GM06990 (cell line): ENCODE measurements at regions not wholly inside any gene's neighbourhood (a gene's known extent, or its start where the extent isn't known, plus 50 kb on each side); places are given as distances from the start of the nearest gene placed in this dataset.

Source experiments
- DNase-seq: peaks from one replicate; pipeline ENCODE4 v3.0.0-alpha.2; 2011; ENCODE audit not compliant: insufficient read length; ENCODE audit errors: extremely low read depth
- H3K27me3 ChIP-seq: replicated peaks from 2 replicates; pipeline ENCODE4 v1.6.0; 2011; ENCODE audit warnings: low read length; ENCODE audit not compliant: control insufficient read depth, insufficient read depth
- H3K36me3 ChIP-seq: 2 replicates; pipeline ENCODE4 v1.5.1; 2011; ENCODE audit warnings: low read length; ENCODE audit not compliant: control insufficient read depth, insufficient read depth
- H3K4me3 ChIP-seq: replicated peaks from 2 replicates; pipeline ENCODE4 v1.5.1; 2011; ENCODE audit warnings: low read depth, mild to moderate bottlenecking, control low read depth, low read length
- TF ChIP-seq, protein P1 (sequence below): IDR thresholded peaks from 2 replicates; pipeline ENCODE4 v1.5.1; 2011; ENCODE audit warnings: low read length, control low read depth, mild to moderate bottlenecking, inconsistent platforms; ENCODE audit not compliant: insufficient read depth, poor library complexity, severe bottlenecking

DNA sequence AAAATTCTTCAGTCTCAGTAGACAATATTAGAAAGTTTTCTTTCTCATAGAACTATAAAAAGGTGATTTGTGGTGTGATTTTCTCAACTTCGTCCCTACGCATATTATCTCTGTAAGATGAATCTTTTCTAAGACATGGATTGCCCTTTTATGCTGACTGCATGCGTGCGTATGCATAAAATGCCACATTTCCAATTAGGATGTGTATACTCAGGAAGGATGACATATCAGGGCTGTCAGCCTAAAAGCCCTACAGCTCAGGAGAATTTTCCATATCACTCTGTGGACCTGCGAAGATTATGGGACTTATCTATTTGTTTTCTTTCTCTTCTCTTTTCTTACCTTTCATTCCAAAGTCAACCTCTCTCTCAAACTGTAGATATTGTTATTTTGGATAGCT is 166.5 kb upstream of the GPC6 start:
- TF ChIP-seq, protein P1, sequence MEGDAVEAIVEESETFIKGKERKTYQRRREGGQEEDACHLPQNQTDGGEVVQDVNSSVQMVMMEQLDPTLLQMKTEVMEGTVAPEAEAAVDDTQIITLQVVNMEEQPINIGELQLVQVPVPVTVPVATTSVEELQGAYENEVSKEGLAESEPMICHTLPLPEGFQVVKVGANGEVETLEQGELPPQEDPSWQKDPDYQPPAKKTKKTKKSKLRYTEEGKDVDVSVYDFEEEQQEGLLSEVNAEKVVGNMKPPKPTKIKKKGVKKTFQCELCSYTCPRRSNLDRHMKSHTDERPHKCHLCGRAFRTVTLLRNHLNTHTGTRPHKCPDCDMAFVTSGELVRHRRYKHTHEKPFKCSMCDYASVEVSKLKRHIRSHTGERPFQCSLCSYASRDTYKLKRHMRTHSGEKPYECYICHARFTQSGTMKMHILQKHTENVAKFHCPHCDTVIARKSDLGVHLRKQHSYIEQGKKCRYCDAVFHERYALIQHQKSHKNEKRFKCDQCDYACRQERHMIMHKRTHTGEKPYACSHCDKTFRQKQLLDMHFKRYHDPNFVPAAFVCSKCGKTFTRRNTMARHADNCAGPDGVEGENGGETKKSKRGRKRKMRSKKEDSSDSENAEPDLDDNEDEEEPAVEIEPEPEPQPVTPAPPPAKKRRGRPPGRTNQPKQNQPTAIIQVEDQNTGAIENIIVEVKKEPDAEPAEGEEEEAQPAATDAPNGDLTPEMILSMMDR: no peak

DNA sequence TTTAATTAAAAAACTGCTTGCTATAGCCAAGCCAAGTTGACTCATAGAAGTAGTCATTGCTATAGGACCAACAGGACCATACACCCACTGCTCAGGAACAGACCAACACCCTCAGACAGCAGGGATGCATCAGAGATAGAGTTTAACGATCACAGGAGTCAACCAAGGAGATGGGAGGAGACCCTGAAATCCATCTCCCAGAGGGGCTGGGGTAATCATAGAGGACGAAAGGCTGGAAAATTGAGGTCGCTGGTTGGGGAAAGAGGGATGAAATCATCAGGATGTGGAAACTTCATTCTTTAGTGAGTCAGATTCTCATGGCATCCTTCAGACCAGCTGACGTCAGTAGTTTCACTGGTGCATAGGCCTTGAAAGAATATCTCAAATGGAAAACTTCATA is 160.4 kb upstream of the GPC6 start:
- no peak for DNase-seq
- TF ChIP-seq, protein P1: no peak
- H3K4me3 ChIP-seq: no peak overlapping the region
- no peaks in the 10 kb centered on the region for H3K36me3 ChIP-seq
- no peaks in the 10 kb centered on the region for H3K27me3 ChIP-seq

More for the DNA sequence above, 166.5 kb upstream of the GPC6 start:
- Histone ChIP-seq H3K4me3 (no peak overlapping the region), H3K27me3 (no peaks in the 10 kb centered on the region), H3K36me3 (no peaks in the 10 kb centered on the region)
- no peak for DNase-seq

DNA sequence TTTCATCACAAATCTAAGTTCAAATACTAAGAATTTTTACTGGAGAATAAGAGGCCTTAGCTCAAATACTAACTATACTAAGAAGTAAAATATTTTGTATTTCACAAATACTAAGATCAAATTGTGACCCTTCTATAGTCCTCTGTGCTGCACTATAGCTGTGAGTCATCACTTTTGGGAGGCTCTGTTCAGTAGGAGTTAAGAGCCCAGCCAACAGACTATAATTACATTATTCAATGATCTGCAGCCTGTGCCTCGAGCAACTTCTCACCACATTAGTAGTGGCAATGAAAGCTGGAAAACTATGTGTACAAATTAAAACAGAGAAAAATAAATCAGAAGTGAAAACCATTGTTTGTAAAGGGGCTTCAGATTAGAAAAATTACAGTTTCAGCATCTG is 147.3 kb upstream of the GPC6 start:
- Histone ChIP-seq H3K4me3 (no peak overlapping the region), H3K27me3 (no peaks in the 10 kb centered on the region), H3K36me3 (no peaks in the 10 kb centered on the region)
- DNase-seq: no peak
- TF ChIP-seq, protein P1: no peak

DNA sequence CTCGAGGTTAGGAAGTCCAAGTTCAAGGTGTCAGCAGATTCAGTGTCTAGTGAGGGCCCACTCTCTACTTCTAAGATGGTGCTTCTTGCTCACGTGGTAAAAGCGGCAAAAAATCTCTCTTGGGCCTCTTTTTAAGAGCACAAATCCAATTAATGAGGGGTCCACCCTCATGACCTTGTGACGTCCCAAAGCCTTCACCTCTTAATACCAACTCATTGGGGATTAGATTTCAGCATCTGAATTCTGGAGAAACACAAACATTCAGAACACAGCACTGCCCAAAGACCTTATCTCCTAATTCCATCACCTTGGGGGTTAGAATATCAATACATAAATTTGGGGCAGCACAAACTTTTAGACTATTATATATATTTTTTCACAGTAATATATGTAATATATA is 146.4 kb upstream of the GPC6 start:
- TF ChIP-seq, protein P1: no peak
- H3K27me3 ChIP-seq: no peaks in the 10 kb centered on the region
- no peaks in the 10 kb centered on the region for H3K36me3 ChIP-seq
- no peak overlapping the region for H3K4me3 ChIP-seq
- DNase-seq: no peak

DNA sequence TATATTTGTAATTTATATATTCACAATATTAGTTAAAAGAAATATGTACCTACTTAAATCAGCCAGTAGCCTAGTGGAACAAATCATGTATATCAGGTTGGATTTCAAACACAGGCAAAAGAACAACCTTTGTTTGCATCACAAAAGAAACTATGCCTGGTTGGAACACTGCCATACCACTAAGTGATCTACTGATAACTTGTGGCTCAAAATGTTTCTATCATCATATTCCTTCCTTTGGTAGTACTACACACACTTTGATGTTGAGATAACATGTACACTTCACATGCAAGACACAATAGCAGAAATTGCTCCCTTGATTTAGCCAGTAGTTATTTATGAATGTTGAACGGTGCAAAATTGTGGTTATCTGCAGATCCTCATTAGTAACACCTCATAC is 146.0 kb upstream of the GPC6 start:
- TF ChIP-seq, protein P1: no peak
- Histone ChIP-seq H3K4me3 (no peak overlapping the region), H3K27me3 (no peaks in the 10 kb centered on the region), H3K36me3 (no peaks in the 10 kb centered on the region)
- DNase-seq: no peak

DNA sequence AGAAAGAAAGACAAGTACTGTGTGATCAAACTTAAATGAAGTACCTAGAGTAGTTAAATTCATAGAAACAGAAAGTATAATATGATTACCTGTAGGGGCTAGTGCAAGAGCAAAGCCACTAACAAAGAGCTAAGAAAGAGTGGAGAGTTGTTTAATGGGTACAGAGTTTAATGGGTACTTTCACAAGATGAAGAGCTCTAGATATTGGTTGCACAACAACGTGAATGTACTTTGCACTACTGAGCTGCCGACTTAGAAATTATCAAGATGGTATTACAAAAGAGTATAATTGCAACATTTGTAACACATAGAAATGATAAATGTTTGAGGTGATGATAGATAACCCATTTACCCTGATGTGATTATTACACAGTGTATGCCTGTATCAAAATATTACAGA is 140.3 kb upstream of the GPC6 start:
- TF ChIP-seq, protein P1: no peak
- no peaks in the 10 kb centered on the region for H3K36me3 ChIP-seq
- H3K4me3 ChIP-seq: no peak overlapping the region
- DNase-seq: no peak
- H3K27me3 ChIP-seq: no peaks in the 10 kb centered on the region
